ENCODE measurements at regions not wholly inside any gene's neighbourhood (a gene's known extent, or its start where the extent isn't known, plus 50 kb on each side); places are given as distances from the start of the nearest gene placed in this dataset.

DNA sequence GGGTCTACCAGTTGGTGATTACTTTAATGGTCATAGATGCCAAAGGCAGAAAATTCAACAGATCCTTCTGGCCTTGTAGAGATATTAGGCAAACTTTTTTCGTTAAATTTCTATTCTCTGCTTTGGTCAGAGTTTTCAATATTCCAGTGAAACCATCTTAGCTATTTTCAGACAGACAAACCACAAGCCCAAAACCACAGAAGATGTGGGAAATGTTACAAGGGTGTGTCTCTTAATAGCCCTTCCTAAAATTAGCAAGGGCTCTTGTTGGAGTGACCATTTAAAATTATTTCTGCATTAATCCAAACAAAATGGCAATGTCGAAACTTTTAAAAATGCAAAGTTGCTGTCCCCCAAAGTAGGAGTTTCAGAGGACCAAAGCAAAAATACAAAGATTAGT is 102.8 kb downstream of the ARRDC4 start:
- TF ChIP-seq EZH2phosphoT487 (IDR thresholded peaks at IDR 0.05; ENCODE audit: insufficient read depth, low read depth): no peak
- TF ChIP-seq EZH2 (IDR thresholded peaks at IDR 0.05; ENCODE audit: insufficient read depth, poor library complexity, severe bottlenecking): no peak
